ENCODE measurements at regions not wholly inside any gene's neighbourhood (a gene's known extent, or its start where the extent isn't known, plus 50 kb on each side); places are given as distances from the start of the nearest gene placed in this dataset.

- no peak for ATAC-seq
- TF ChIP-seq SNAI2 (CRISPR knock-in tag; IDR thresholded peaks at IDR 0.05) (no peak), ZNF70 (CRISPR knock-in tag; IDR thresholded peaks at IDR 0.05) (no peak), ZFP3 (CRISPR knock-in tag; IDR thresholded peaks at IDR 0.05) (no peak), CSDC2 (CRISPR knock-in tag; IDR thresholded peaks at IDR 0.05) (no peak), GLIS3 (CRISPR knock-in tag; IDR thresholded peaks at IDR 0.05) (no peak), OSR1 (CRISPR knock-in tag; IDR thresholded peaks at IDR 0.05) (no peak), ZNF565 (CRISPR knock-in tag; conservative IDR thresholded peaks at IDR 0.05; ENCODE audit: low read depth) (no peak), RARB (CRISPR knock-in tag; IDR thresholded peaks at IDR 0.05) (no peak)
- TF ChIP-seq, protein P1, sequence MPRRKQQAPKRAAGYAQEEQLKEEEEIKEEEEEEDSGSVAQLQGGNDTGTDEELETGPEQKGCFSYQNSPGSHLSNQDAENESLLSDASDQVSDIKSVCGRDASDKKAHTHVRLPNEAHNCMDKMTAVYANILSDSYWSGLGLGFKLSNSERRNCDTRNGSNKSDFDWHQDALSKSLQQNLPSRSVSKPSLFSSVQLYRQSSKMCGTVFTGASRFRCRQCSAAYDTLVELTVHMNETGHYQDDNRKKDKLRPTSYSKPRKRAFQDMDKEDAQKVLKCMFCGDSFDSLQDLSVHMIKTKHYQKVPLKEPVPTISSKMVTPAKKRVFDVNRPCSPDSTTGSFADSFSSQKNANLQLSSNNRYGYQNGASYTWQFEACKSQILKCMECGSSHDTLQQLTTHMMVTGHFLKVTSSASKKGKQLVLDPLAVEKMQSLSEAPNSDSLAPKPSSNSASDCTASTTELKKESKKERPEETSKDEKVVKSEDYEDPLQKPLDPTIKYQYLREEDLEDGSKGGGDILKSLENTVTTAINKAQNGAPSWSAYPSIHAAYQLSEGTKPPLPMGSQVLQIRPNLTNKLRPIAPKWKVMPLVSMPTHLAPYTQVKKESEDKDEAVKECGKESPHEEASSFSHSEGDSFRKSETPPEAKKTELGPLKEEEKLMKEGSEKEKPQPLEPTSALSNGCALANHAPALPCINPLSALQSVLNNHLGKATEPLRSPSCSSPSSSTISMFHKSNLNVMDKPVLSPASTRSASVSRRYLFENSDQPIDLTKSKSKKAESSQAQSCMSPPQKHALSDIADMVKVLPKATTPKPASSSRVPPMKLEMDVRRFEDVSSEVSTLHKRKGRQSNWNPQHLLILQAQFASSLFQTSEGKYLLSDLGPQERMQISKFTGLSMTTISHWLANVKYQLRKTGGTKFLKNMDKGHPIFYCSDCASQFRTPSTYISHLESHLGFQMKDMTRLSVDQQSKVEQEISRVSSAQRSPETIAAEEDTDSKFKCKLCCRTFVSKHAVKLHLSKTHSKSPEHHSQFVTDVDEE (CRISPR knock-in tag; IDR thresholded peaks at IDR 0.05): no peak
Measured at GRCh38 chr3:84885199-84885882, 73.4 kb upstream of the CADM2 start.

- no peak for TF ChIP-seq SNAI2 (CRISPR knock-in tag; IDR thresholded peaks at IDR 0.05)
- no peak for TF ChIP-seq PPARA (CRISPR knock-in tag; IDR thresholded peaks at IDR 0.05; ENCODE audit: borderline replicate concordance)
- no peak for TF ChIP-seq ESRRG (CRISPR knock-in tag; IDR thresholded peaks at IDR 0.05)
- TF ChIP-seq, protein P2, sequence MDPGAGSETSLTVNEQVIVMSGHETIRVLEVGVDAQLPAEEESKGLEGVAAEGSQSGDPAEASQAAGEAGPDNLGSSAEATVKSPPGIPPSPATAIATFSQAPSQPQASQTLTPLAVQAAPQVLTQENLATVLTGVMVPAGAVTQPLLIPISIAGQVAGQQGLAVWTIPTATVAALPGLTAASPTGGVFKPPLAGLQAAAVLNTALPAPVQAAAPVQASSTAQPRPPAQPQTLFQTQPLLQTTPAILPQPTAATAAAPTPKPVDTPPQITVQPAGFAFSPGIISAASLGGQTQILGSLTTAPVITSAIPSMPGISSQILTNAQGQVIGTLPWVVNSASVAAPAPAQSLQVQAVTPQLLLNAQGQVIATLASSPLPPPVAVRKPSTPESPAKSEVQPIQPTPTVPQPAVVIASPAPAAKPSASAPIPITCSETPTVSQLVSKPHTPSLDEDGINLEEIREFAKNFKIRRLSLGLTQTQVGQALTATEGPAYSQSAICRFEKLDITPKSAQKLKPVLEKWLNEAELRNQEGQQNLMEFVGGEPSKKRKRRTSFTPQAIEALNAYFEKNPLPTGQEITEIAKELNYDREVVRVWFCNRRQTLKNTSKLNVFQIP (CRISPR knock-in tag; IDR thresholded peaks at IDR 0.05; ENCODE audit: borderline replicate concordance, low read depth): no peak
- no peak for TF ChIP-seq TCF4 (CRISPR knock-in tag; IDR thresholded peaks at IDR 0.05; ENCODE audit: borderline replicate concordance)
- TF ChIP-seq PATZ1 (CRISPR knock-in tag; IDR thresholded peaks at IDR 0.05; ENCODE audit: borderline replicate concordance): no peak
- TF ChIP-seq BACH2 (CRISPR knock-in tag; IDR thresholded peaks at IDR 0.05; ENCODE audit: borderline replicate concordance): no peak
- no peak for TF ChIP-seq RARB (CRISPR knock-in tag; IDR thresholded peaks at IDR 0.05)
- no peak for TF ChIP-seq ARNTL (CRISPR knock-in tag; IDR thresholded peaks at IDR 0.05; ENCODE audit: borderline replicate concordance, low read depth)
- TF ChIP-seq ISL1 (CRISPR knock-in tag; IDR thresholded peaks at IDR 0.05): no peak
- TF ChIP-seq ZFP3 (CRISPR knock-in tag; IDR thresholded peaks at IDR 0.05): no peak
- TF ChIP-seq, protein P3, sequence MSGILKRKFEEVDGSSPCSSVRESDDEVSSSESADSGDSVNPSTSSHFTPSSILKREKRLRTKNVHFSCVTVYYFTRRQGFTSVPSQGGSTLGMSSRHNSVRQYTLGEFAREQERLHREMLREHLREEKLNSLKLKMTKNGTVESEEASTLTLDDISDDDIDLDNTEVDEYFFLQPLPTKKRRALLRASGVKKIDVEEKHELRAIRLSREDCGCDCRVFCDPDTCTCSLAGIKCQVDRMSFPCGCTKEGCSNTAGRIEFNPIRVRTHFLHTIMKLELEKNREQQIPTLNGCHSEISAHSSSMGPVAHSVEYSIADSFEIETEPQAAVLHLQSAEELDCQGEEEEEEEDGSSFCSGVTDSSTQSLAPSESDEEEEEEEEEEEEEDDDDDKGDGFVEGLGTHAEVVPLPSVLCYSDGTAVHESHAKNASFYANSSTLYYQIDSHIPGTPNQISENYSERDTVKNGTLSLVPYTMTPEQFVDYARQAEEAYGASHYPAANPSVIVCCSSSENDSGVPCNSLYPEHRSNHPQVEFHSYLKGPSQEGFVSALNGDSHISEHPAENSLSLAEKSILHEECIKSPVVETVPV (CRISPR knock-in tag; IDR thresholded peaks at IDR 0.05): no peak
- ATAC-seq: no peak
Measured at GRCh38 chr3:84891851-84892250, 66.9 kb upstream of the CADM2 start.

GRCh38 chr3:84893211-84893610 lies 65.6 kb upstream of the CADM2 start:
- ATAC-seq: no peak

DNA sequence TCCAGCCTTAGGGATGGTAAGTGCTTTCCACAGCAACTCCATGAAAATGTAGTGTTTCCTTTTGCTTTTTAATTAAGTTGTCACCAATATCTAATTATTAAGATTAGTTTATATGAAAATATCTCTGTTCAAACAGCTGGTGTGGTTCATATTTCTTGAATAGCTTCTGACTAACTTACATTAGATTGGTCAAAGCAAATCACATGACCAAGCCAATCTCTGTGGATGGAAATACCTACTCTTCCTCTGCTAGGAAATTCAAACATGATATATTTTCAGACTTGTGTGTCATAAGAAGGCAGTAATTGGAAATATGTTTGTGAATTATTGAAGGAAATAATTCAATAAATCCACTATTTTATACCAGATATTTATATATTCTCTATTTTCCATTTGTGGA lies 54.6 kb upstream of the CADM2 start:
- no peak for ATAC-seq
- TF ChIP-seq GLIS3 (CRISPR knock-in tag; IDR thresholded peaks at IDR 0.05) (no peak), PPARA (CRISPR knock-in tag; IDR thresholded peaks at IDR 0.05; ENCODE audit: borderline replicate concordance) (no peak), SNAI2 (CRISPR knock-in tag; IDR thresholded peaks at IDR 0.05) (no peak), CSDC2 (CRISPR knock-in tag; IDR thresholded peaks at IDR 0.05) (no peak), ISL1 (CRISPR knock-in tag; IDR thresholded peaks at IDR 0.05) (no peak), ZFP3 (CRISPR knock-in tag; IDR thresholded peaks at IDR 0.05) (no peak), ZNF70 (CRISPR knock-in tag; IDR thresholded peaks at IDR 0.05) (no peak), TOX (CRISPR knock-in tag; IDR thresholded peaks at IDR 0.05; ENCODE audit: borderline replicate concordance) (no peak)

More at GRCh38 chr3:84893211-84893610, 65.6 kb upstream of the CADM2 start:
- TF ChIP-seq TOX (CRISPR knock-in tag; IDR thresholded peaks at IDR 0.05; ENCODE audit: borderline replicate concordance) (no peak), ZNF565 (CRISPR knock-in tag; conservative IDR thresholded peaks at IDR 0.05; ENCODE audit: low read depth) (no peak), RARB (CRISPR knock-in tag; IDR thresholded peaks at IDR 0.05) (no peak), ZNF70 (CRISPR knock-in tag; IDR thresholded peaks at IDR 0.05) (no peak), ZNF8 (CRISPR knock-in tag; IDR thresholded peaks at IDR 0.05) (no peak), ZFP30 (CRISPR knock-in tag; IDR thresholded peaks at IDR 0.05) (no peak), SNAI2 (CRISPR knock-in tag; IDR thresholded peaks at IDR 0.05) (no peak), OSR1 (CRISPR knock-in tag; IDR thresholded peaks at IDR 0.05) (no peak)
